ENCODE measurements at regions not wholly inside any gene's neighbourhood (a gene's known extent, or its start where the extent isn't known, plus 50 kb on each side); places are given as distances from the start of the nearest gene placed in this dataset.
"Not testable (repeated sequence)": the region's sequence is repeated elsewhere in the genome, so short reads cannot be mapped to it uniquely, and the experiment has no call there.

GRCh38 chr11:23484146-23484545 lies 623.9 kb upstream of the CCDC179 start:
- DNase-seq (ENCODE audit: low spot score): not testable (repeated sequence)

- not testable (repeated sequence) for DNase-seq (ENCODE audit: low spot score)
These were observed 624.3 kb upstream of the CCDC179 start for GRCh38 chr11:23484618-23485017.

- DNase-seq (ENCODE audit: low spot score): no peak
These were observed 630.4 kb upstream of the CCDC179 start for GRCh38 chr11:23490557-23491235.

GRCh38 chr11:23494981-23495380 lies 634.7 kb upstream of the CCDC179 start:
- no peak for DNase-seq (ENCODE audit: low spot score)

- no peak for DNase-seq (ENCODE audit: low spot score)
These were observed 636.1 kb upstream of the CCDC179 start for GRCh38 chr11:23496340-23496739.

GRCh38 chr11:23497040-23497439 lies 636.8 kb upstream of the CCDC179 start:
- DNase-seq (ENCODE audit: low spot score): no peak

- no peak for DNase-seq (ENCODE audit: low spot score)
These were observed 642.1 kb upstream of the CCDC179 start for GRCh38 chr11:23502389-23502788.

GRCh38 chr11:23502826-23503225 lies 642.6 kb upstream of the CCDC179 start:
- DNase-seq (ENCODE audit: low spot score): no peak

- DNase-seq (ENCODE audit: low spot score): no peak
These were observed 648.7 kb upstream of the CCDC179 start for GRCh38 chr11:23509023-23509422.

GRCh38 chr11:23509821-23510220 lies 649.5 kb upstream of the CCDC179 start:
- no peak for DNase-seq (ENCODE audit: low spot score)

GRCh38 chr11:23519194-23519593 lies 658.9 kb upstream of the CCDC179 start:
- no peak for DNase-seq (ENCODE audit: low spot score)

GRCh38 chr11:23520226-23520960 lies 660.1 kb upstream of the CCDC179 start:
- DNase-seq (ENCODE audit: low spot score): no peak

- no peak for DNase-seq (ENCODE audit: low spot score)
These were observed 676.6 kb upstream of the CCDC179 start for GRCh38 chr11:23536907-23537306.

GRCh38 chr11:23539556-23539955 lies 679.3 kb upstream of the CCDC179 start:
- DNase-seq (ENCODE audit: low spot score): no peak

GRCh38 chr11:23540101-23540561 lies 679.9 kb upstream of the CCDC179 start:
- DNase-seq (ENCODE audit: low spot score): peak; percentile 26

GRCh38 chr11:23542189-23542588 lies 681.9 kb upstream of the CCDC179 start:
- DNase-seq (ENCODE audit: low spot score): no peak

GRCh38 chr11:23542816-23543215 lies 682.5 kb upstream of the CCDC179 start:
- no peak for DNase-seq (ENCODE audit: low spot score)

GRCh38 chr11:23543651-23544222 lies 683.5 kb upstream of the CCDC179 start:
- no peak for DNase-seq (ENCODE audit: low spot score)

- DNase-seq (ENCODE audit: low spot score): no peak
These were observed 691.4 kb upstream of the CCDC179 start for GRCh38 chr11:23551706-23552105.

GRCh38 chr11:23554002-23554401 lies 693.7 kb upstream of the CCDC179 start:
- no peak for DNase-seq (ENCODE audit: low spot score)

GRCh38 chr11:23555085-23555484 lies 694.8 kb upstream of the CCDC179 start:
- no peak for DNase-seq (ENCODE audit: low spot score)

GRCh38 chr11:23556163-23556750 lies 696.0 kb upstream of the CCDC179 start:
- DNase-seq (ENCODE audit: low spot score): no peak

GRCh38 chr11:23563591-23563990 lies 703.3 kb upstream of the CCDC179 start:
- no peak for DNase-seq (ENCODE audit: low spot score)
